Psoas muscle (tissue), 7 donors: ENCODE measurements at regions not wholly inside any gene's neighbourhood (a gene's known extent, or its start where the extent isn't known, plus 50 kb on each side); places are given as distances from the start of the nearest gene placed in this dataset.

Experiments
- ATAC-seq, 4 donors: fragments of 200-7000 bp; cut with Tn5 transposase; one replicate each; pipeline ENCODE4 v1.9.1; 2020; ENCODE audit warnings: moderate library complexity in 3 of 4, mild to moderate bottlenecking in 2 of 4
- DNase-seq, 2 donors: peaks; one replicate each; pipeline ENCODE4 v3.0.0-alpha.2; 2020
- H3K27ac ChIP-seq: fragments of 200-600 bp; one replicate; pipeline ENCODE4 v1.8.0; 2022
- H3K27me3 ChIP-seq, 3 donors: fragments of 200-600 bp in 1 of 3; one replicate each; pipeline versions ENCODE4 v1.6.1 to v1.8.0; 2013 to 2022; ENCODE audit warnings: low read length in 2 of 3, mild to moderate bottlenecking in 2 of 3, moderate library complexity in 1 of 3; ENCODE audit not compliant: insufficient read depth in 3 of 3
- H3K36me3 ChIP-seq, 2 donors: fragments of 200-600 bp in 1 of 2; one replicate each; pipeline versions ENCODE4 v1.6.1 to v1.8.0; 2013 to 2022; ENCODE audit warnings: low read depth in 1 of 2, mild to moderate bottlenecking in 1 of 2, moderate library complexity in 1 of 2; ENCODE audit not compliant: insufficient read depth in 1 of 2
- H3K4me1 ChIP-seq: fragments of 200-600 bp; one replicate; pipeline ENCODE4 v1.8.0; 2022
- H3K4me3 ChIP-seq: fragments of 200-600 bp; one replicate; pipeline ENCODE4 v1.8.0; 2022; ENCODE audit warnings: mild to moderate bottlenecking
- H3K9me3 ChIP-seq: fragments of 200-600 bp; one replicate; pipeline ENCODE4 v1.8.0; 2022
- CTCF ChIP-seq: fragments of 200-600 bp; IDR thresholded peaks from one replicate; pipeline ENCODE4 v1.8.0; 2022; ENCODE audit warnings: antibody characterized with exemption
- WGBS, 3 donors: extraction: QIAGEN DNeasy Blood & Tissue Kit; methylation state at CpG; one replicate each; pipeline versions ENCODE4 v1.1.6 to v1.1.7; 2013; 5-methylcytosine and 5-hydroxymethylcytosine counted together
- intact Hi-C, 2 donors: fragments of 100-400 bp; cut with DNase I; formaldehyde crosslinking; loops; one replicate each; pipeline versions ENCODE4 v1.11.0 to v1.14.2; 2022
- donor health status: healthy with polysubstance abuse.
- donor health status: DM: no; HTN: no; CAD: no; lungs with moderate emphysema.
- donor health status: Bipolar disorder and iron deficiency.
- donor health status: healthy.
- donor health status: DM: yes; HTN: yes; CAD: no.
- donor health status: DM: no; HTN: no; CAD: no.
- donor health status: DM: yes; HTN: yes; CAD: no.

- intact Hi-C loops: no loop called here
- H3K36me3 ChIP-seq: no peaks in the 10 kb centered on the region
- ATAC-seq (no peak), DNase-seq (no peak)
- H3K4me1 ChIP-seq: no peaks in the 10 kb centered on the region
- H3K27ac ChIP-seq: no peak overlapping the region
- no peak for TF ChIP-seq CTCF
- H3K4me3 ChIP-seq: no peak overlapping the region
- no peaks in the 10 kb centered on the region for H3K9me3 ChIP-seq
- H3K27me3 ChIP-seq: no peaks in the 10 kb centered on the region
These were observed 268.1 kb downstream of the NPIPA8 start for GRCh38 chr16:18068477-18068876.

DNA sequence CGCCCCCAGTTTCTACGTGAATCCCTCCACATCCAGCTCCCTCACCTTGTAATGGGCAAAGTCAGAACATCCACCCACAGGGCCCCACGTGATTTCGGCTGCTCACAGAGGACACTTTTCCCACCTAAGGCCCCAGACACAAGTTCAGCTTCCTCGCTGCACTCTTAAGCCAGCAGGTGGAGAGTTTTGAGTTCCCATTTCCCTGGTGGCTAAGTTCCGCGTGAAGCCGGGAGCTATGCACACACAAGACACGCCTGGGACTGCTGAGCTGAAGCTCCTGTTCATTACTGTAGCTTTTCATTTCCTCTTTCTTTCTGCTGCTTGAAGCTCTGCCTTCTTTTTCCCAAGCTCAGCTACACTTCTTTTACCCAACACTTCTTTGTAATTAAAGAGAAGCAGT is 273.8 kb downstream of the NPIPA8 start:
- no peak overlapping the region for H3K27ac ChIP-seq
- intact Hi-C loops: no loop called here
- WGBS, 3 donors: 44 to 50% (median 45%) methylated on average over 9 of the region's 9 CpGs
- ATAC-seq (no peak), DNase-seq (no peak)
- H3K4me3 ChIP-seq: no peak overlapping the region
- no peaks in the 10 kb centered on the region for H3K9me3 ChIP-seq
- TF ChIP-seq CTCF: no peak
- H3K36me3 ChIP-seq: no peaks in the 10 kb centered on the region
- no peaks in the 10 kb centered on the region for H3K4me1 ChIP-seq
- no peaks in the 10 kb centered on the region for H3K27me3 ChIP-seq

DNA sequence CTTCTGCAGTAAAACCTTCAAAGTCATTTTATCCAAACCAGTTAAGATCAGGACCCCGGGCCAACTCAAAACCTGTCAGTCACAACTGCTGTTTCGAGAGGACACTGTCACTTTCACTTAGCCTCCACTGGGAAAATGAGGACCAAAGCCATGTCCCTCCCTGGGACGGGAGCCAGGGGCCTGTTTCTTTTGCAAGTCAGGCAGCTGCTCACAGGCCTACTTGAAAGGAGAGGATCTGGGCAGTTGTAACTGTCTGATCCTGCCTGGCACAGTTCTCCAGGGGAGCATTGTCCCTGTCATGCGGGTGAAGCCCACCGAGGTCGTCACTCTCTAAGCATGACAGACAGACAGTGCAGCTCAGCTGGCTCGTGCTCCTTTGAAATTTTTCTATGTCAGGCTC is 276.2 kb downstream of the NPIPA8 start:
- WGBS, 3 donors: 41 to 48% (median 41%) methylated on average over 7 of the region's 7 CpGs
- no peak overlapping the region for H3K27ac ChIP-seq

DNA sequence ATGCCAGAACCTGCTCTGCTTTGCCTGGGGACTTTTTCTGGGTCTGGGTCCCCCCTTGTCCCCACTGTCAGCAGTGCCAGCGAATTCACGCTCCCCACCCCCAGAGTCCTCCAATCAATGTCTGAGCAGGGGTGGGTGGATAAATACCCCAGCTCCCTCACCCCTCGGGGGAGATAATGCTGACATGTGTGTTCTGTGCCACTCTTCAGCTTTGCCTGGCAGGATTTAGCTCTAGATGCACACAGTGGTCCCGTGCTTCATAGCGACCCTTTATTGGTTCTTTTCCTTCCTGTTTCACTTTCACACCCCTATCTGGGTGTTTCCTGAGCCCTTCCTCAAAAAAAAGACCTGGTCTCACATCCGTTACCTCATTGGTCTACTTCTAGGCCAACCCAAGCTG is 277.0 kb downstream of the NPIPA8 start:
- Histone ChIP-seq H3K4me1 (no peaks in the 10 kb centered on the region), H3K9me3 (no peaks in the 10 kb centered on the region), H3K27ac (no peak overlapping the region), H3K27me3 (peaks cover 0 to 1% (median 0%) of the 10 kb centered on the region in 3 donors), H3K36me3 (no peaks in the 10 kb centered on the region), H3K4me3 (no peak overlapping the region)
- WGBS, 3 donors: 81 to 83% (median 82%) methylated on average over 6 of the region's 6 CpGs
- TF ChIP-seq CTCF: no peak
- intact Hi-C loops: no loop called here
- ATAC-seq (no peak), DNase-seq (no peak)

More for the DNA sequence above, 276.2 kb downstream of the NPIPA8 start:
- ATAC-seq: no peak
- Histone ChIP-seq H3K36me3 (no peaks in the 10 kb centered on the region), H3K4me1 (no peaks in the 10 kb centered on the region), H3K9me3 (no peaks in the 10 kb centered on the region), H3K27me3 (peaks cover 0 to 1% (median 0%) of the 10 kb centered on the region in 3 donors), H3K4me3 (no peak overlapping the region)
- no peak for DNase-seq
- intact Hi-C loops: no loop called here
- TF ChIP-seq CTCF: no peak

DNA sequence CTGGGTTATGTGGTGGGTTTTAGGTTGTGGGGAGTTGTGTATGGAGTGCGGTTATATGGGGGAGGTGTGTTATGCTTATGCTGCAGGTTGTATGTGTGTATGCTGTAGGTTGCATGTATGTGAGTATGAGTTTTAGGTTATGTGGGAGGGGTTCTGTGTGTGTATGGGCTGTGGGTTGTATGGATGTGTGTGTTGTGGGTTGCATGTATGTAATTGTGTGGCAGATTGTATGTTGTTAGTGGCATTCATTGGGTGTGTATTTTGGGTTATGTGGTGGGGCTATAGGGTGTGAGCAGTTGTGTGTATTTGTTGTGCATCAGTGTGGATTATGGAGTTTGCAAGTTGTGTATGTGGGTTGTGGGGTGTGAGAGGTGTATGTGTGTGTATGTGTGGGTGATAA is 277.4 kb downstream of the NPIPA8 start:
- H3K9me3 ChIP-seq: no peaks in the 10 kb centered on the region
- H3K27me3 ChIP-seq: peaks cover 0 to 1% (median 0%) of the 10 kb centered on the region in 3 donors
- no peaks in the 10 kb centered on the region for H3K36me3 ChIP-seq
- TF ChIP-seq CTCF: no peak
- intact Hi-C loops: no loop called here
- DNase-seq (no peak), ATAC-seq (no peak)
- no peaks in the 10 kb centered on the region for H3K4me1 ChIP-seq
- 93 to 100% (median 97%) methylated on average over 1 of the region's 1 CpG for WGBS, 3 donors
- H3K27ac ChIP-seq: no peak overlapping the region
- no peak overlapping the region for H3K4me3 ChIP-seq
